ENCODE measurements at regions not wholly inside any gene's neighbourhood (a gene's known extent, or its start where the extent isn't known, plus 50 kb on each side); places are given as distances from the start of the nearest gene placed in this dataset.

DNA sequence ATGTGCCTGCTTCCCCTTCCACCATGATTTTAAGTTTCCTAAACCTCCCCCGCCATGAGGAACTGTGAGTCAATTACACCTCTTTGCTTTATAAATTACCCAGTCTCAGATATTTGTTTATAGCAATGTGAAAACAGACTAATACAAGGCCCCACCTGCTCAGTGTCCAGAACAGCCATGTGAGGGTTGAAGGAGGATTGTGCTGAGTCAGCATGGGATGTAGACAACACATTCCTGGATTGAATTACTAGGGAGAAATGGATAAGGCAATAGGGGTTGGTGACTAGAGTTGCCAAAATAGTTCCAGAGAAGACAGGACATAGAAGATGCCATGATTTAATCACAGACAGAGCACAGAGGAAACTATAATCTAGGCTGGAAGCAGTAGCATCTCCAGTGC lies 270.3 kb downstream of the GFRA1 start:
- Histone ChIP-seq H2AFZ (ENCODE audit: control insufficient read depth, low read length) (no peak overlapping the region), H3K9me1 (ENCODE audit: control insufficient read depth, extremely low read depth, insufficient read depth, low read length) (no peaks in the 10 kb centered on the region), H3K27ac (ENCODE audit: control insufficient read depth, insufficient read depth, low read length) (no peak overlapping the region), H3K9ac (ENCODE audit: control insufficient read depth, extremely low read depth, insufficient read depth, low read length) (no peak overlapping the region), H3K36me3 (ENCODE audit: control insufficient read depth in 2 of 2, extremely low read depth in 1 of 2, insufficient read depth in 2 of 2, low read length in 2 of 2) (no peaks in the 10 kb centered on the region), H3K9me3 (ENCODE audit: control insufficient read depth, low read depth, low read length) (no peaks in the 10 kb centered on the region), H4K20me1 (ENCODE audit: control insufficient read depth, extremely low read depth, insufficient read depth, low read length) (no peaks in the 10 kb centered on the region), H3K4me3 (ENCODE audit: control insufficient read depth in 2 of 3, extremely low read depth in 1 of 3, insufficient read depth in 2 of 3, low read depth in 1 of 3, low read length in 3 of 3) (no peak overlapping the region), H3K79me2 (ENCODE audit: control insufficient read depth, insufficient read depth, low read length) (no peaks in the 10 kb centered on the region), H3K27me3 (ENCODE audit: control insufficient read depth, extremely low read depth, insufficient read depth, low read length) (no peaks in the 10 kb centered on the region), H3K4me2 (ENCODE audit: control insufficient read depth, extremely low read depth, insufficient read depth, low read depth, low read length) (no peak overlapping the region), H3K4me1 (ENCODE audit: control insufficient read depth, extremely low read depth, insufficient read depth, low read length) (peaks cover 4% of the 10 kb centered on the region)
- FAIRE-seq (no peak), DNase-seq (ENCODE audit: low read depth, low spot score) (no peak)
- dilution Hi-C loops (cut with MboI; ENCODE audit: extremely low pct_ligation_motif_present, low sequenced_read_pairs) = no loop called here
- TF ChIP-seq, protein P1, sequence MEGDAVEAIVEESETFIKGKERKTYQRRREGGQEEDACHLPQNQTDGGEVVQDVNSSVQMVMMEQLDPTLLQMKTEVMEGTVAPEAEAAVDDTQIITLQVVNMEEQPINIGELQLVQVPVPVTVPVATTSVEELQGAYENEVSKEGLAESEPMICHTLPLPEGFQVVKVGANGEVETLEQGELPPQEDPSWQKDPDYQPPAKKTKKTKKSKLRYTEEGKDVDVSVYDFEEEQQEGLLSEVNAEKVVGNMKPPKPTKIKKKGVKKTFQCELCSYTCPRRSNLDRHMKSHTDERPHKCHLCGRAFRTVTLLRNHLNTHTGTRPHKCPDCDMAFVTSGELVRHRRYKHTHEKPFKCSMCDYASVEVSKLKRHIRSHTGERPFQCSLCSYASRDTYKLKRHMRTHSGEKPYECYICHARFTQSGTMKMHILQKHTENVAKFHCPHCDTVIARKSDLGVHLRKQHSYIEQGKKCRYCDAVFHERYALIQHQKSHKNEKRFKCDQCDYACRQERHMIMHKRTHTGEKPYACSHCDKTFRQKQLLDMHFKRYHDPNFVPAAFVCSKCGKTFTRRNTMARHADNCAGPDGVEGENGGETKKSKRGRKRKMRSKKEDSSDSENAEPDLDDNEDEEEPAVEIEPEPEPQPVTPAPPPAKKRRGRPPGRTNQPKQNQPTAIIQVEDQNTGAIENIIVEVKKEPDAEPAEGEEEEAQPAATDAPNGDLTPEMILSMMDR (optimal IDR thresholded peaks at IDR 0.05 in 1 of 3, IDR thresholded peaks at IDR 0.05 in 1 of 3, conservative IDR thresholded peaks at IDR 0.05 in 1 of 3; ENCODE audit: extremely low read depth in 1 of 3, insufficient read depth in 2 of 3, low read length in 3 of 3) = no peak
- TF ChIP-seq EZH2 (IDR thresholded peaks at IDR 0.05; ENCODE audit: low read length) = no peak

DNA sequence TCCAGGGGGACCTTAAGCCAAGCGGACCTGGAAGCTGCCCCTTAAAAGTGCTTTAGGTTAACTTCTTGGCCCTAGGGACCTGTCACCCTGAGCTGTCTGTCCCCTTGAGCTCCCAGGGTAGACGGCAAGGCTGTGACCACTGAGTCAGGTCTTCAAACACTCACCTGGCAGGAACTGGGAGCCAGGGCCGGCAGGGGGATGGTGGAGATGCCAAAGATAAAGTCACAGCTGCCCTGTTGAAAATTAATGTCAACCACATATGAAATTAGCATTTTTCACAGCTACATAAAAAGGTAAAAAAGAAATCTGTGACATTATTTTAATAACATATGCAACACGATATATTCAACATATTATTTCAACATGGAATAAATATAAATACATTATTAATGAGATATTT lies 271.0 kb downstream of the GFRA1 start:
- Histone ChIP-seq H3K27ac (ENCODE audit: control insufficient read depth, insufficient read depth, low read length) (no peak overlapping the region), H3K9me3 (ENCODE audit: control insufficient read depth, low read depth, low read length) (no peaks in the 10 kb centered on the region), H3K27me3 (ENCODE audit: control insufficient read depth, extremely low read depth, insufficient read depth, low read length) (no peaks in the 10 kb centered on the region), H2AFZ (ENCODE audit: control insufficient read depth, low read length) (no peak overlapping the region), H3K4me2 (ENCODE audit: control insufficient read depth, extremely low read depth, insufficient read depth, low read depth, low read length) (no peak overlapping the region), H3K4me3 (ENCODE audit: control insufficient read depth in 2 of 3, extremely low read depth in 1 of 3, insufficient read depth in 2 of 3, low read depth in 1 of 3, low read length in 3 of 3) (no peak overlapping the region), H3K9ac (ENCODE audit: control insufficient read depth, extremely low read depth, insufficient read depth, low read length) (no peak overlapping the region), H3K9me1 (ENCODE audit: control insufficient read depth, extremely low read depth, insufficient read depth, low read length) (no peaks in the 10 kb centered on the region), H3K36me3 (ENCODE audit: control insufficient read depth in 2 of 2, extremely low read depth in 1 of 2, insufficient read depth in 2 of 2, low read length in 2 of 2) (no peaks in the 10 kb centered on the region), H3K79me2 (ENCODE audit: control insufficient read depth, insufficient read depth, low read length) (no peaks in the 10 kb centered on the region), H4K20me1 (ENCODE audit: control insufficient read depth, extremely low read depth, insufficient read depth, low read length) (no peaks in the 10 kb centered on the region), H3K4me1 (ENCODE audit: control insufficient read depth, extremely low read depth, insufficient read depth, low read length) (no peaks in the 10 kb centered on the region)
- TF ChIP-seq, protein P1 (optimal IDR thresholded peaks at IDR 0.05 in 1 of 3, IDR thresholded peaks at IDR 0.05 in 1 of 3, conservative IDR thresholded peaks at IDR 0.05 in 1 of 3; ENCODE audit: extremely low read depth in 1 of 3, insufficient read depth in 2 of 3, low read length in 3 of 3) = no peak
- no peak for TF ChIP-seq EZH2 (IDR thresholded peaks at IDR 0.05; ENCODE audit: low read length)
- dilution Hi-C loops (cut with MboI; ENCODE audit: extremely low pct_ligation_motif_present, low sequenced_read_pairs) = no loop called here
- FAIRE-seq = no peak
- no peak for DNase-seq (ENCODE audit: low read depth, low spot score)

Data from keratinocyte (primary cell).